GM18498 (cell line): ENCODE measurements at regions not wholly inside any gene's neighbourhood (a gene's known extent, or its start where the extent isn't known, plus 50 kb on each side); places are given as distances from the start of the nearest gene placed in this dataset.
"Not testable (repeated sequence)": the region's sequence is repeated elsewhere in the genome, so short reads cannot be mapped to it uniquely, and the experiment has no call there.

ENCODE experiments used
- ATAC-seq: cut with Tn5 transposase; IDR thresholded peaks from one replicate; pipeline ENCODE4 v1.9.1; 2021; ENCODE audit warnings: mild to moderate bottlenecking, moderate library complexity; ENCODE audit not compliant: unreplicated experiment

DNA sequence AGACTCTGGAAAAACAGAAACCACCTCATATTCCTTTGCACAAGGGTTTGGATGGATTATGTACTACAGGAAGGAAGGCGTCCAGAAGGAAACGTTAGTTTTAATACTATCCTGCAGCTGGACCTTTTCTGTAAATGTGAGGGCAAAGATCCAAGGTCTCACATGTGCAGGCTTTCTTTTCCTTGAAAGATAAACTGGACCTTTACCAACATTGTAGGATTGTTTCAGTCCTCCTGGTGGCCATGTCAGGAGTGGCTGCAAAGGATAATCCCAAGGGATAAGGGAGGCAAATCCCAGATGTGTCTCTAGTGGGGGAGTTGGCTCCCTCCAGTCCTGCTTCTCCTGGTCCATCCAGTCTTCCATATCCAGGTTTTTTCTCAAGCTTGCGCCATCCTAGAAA is 397.5 kb downstream of the HTR1A start:
- ATAC-seq: no peak

DNA sequence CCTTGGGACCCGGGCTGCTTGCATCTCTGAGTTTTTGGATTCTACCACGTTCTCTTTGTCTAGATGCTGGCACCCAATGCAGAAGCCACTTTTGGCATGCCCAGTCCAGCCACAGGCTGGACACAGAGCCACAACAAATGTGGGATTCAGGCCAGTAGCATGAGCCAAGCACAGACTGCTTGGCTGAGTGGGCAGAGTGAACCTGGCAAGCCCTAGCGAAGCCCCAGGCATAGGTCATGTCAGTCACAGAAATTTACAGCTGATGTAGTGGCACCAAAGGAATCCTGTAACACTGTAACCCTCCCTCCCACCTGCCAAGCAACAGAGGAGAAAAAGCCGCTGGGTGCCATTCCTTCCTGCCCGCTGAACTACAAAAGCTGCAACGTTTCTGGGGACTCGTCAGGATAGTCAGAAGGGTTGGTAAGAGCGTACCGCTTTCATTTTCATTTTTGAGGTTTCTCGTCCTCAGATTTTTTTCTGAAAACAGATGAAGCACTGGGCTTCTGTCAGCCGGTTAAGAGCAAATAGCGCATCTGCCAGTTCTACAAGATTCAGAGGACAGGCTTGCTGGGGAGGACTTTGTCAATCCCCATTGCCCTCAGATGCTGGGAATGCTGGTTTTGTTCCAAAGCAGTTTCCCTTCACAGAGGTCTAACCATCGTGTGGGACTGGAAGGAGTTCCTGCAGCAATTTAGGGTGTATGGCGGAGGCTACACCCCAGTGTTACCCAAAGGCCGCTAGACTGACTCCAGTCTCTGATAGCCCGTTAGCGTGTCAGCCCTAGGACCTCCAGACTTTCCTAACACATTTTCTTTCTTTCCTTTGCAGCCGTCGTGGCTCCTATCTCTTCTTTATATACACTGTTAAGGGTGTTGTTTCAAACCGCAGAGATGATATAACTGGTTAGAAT is 399.0 kb downstream of the HTR1A start:
- no peak for ATAC-seq

DNA sequence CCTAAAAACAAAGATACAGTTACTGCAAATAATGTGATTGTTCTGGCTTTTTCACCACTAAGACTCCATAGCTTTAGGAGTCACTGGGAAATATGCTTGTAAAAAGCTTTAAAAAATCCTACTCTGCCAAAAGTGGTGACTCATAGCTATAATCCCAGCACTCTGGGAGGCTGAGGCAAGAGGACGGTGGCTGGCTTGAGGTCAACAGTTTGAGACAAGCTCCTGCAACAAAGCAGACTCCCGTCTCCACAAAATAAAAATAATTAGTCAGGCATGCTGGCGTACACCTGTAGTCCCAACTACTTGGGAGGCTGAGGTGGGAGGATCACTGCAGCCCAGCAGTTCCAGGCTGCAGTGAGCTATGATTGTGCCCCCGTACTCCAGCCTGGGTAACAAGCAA is 406.4 kb downstream of the HTR1A start:
- ATAC-seq: no peak

DNA sequence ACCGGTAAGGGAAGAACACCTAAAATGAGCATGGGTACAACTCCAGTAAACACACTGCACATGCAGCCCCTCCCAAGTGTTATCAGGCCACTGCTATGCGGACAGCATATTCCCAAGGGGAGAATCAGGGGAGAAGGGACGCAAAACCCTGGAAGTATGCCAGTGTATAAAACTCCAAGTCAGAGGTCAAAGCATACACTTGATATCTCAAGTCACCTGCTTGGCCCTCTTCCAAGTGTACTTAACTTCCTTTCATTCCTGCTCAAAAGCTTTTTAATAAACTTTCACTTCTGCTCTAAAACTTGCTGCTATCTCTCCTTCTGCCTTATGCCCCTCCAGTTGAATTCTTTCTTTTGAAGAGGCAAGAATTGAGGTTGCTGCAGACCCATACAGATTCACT is 408.1 kb downstream of the HTR1A start:
- ATAC-seq: no peak

DNA sequence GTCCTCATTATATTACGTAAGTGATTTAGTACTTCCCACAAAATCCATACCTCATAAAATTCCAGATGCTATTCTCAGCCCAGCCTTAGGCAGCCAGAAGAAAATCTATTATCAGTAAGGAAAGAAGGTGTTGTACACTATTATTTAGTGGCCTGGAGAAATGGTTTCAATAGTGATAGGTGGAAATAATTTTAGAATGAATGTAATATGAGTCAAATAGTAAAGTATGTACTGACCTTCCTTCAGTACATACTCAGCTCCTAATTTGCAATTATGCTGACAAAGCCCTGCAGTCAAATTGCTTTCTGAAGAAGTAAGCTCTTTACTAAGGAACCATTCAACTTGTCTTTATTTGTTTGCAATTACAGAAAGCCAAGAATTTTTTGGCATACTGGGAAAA is 409.2 kb downstream of the HTR1A start:
- ATAC-seq: no peak

DNA sequence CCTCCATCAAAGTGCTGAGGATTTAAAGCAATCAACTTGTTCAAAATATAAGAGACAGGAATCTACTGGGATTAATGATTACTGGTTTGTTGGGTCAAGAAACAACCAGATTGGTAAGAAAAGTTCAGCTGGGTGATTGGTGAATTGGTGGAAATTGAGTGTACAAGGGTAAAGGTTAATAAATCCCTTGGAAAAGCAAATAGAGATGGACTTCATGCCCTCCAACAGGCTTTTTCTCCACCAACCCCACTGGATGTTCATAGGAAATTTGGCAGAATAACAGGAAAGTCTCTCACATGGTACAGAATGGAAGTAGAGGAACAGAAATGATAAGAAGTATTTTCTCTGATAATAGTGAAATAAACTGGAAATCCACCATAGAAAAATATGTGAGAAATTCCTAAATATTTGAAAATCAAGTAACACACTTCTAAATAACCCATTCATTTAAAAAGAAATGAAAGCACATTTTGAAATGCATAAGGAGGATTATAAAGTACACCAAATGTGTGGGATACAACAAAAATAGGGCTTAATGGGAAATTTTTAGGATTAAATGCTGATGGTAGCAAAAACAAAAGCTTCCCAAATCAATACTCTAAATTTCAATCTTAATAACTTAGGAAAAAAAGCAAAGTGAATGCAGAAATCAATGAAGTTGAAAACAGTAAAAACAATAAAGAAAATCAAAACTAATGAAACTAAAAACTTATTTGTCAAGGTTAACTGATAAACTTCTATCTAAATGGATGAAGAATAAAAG is 426.2 kb downstream of the HTR1A start:
- ATAC-seq: no peak

DNA sequence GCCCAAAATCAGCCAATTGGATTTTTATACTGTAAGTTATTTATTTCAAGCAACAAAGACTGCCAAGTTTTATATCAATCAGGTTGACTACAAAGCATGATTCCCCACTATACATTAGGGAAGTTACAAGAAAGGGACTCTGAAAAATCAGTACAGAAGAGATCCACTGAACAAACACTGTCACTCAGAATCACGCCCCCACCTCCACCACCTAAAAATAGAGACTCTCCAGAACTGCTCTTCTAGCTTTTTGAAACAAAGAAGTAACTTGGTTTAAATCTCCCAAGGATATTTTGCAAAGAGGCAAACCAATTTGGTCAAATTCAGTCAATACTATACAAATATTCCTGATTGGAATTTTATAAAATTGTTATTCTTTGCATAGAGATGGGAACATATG is 438.0 kb downstream of the HTR1A start:
- no peak for ATAC-seq

DNA sequence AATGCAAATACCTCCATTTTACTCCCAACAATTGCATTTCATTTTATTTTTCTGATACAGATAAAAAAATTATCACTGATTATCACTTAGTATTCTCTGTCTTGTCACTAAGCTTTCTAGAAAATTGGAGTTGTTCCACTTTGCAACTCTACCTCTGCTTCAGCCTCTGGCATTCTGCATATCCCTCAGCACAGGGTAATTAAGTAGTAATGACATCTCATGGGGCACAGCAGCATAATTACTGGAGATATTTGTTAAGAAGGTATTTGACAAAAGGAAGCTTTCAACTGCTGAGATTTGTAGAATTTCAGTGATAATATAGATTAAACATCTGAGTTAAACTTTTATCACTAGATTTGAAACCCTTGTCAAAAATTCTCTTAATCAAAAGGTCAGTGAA is 446.2 kb downstream of the HTR1A start:
- no peak for ATAC-seq

DNA sequence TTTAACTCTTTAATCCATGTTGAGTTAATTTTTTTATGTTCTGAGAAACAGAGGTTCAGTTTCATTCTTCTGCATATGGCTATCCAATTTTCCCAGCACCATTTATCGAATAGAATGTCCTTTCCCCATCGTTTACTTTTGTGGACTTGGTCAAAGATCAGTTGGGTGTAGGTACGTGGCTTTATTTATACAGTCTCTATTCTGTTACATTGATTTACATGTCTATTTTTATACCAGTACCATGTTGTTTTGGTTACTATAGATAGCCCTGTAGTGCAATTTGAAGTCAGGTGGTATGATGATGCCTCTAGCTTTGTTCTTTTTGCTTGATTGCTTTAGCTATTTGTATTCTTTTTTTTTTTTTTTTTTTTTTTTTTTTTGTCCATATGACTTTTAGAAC is 462.0 kb downstream of the HTR1A start:
- ATAC-seq: no peak

DNA sequence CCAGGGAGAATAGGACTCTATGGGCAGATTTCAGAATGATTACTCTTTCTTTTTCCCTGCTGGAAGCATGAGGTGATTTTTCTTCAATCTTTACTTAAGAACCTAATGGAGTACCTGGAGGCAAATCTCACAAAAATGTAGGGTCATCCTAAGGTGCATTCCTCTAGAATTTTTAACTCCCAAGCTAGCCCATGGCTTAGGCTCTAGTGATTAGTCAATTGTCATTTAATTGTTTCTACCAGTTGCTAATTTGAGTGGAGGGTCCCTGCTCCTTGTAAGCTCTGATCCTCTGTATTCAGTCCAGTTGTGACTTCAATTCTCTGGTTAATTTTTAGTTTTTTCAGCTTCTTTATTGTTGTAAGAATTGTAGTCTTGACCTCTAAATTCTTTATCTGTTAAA is 467.0 kb downstream of the HTR1A start:
- no peak for ATAC-seq

DNA sequence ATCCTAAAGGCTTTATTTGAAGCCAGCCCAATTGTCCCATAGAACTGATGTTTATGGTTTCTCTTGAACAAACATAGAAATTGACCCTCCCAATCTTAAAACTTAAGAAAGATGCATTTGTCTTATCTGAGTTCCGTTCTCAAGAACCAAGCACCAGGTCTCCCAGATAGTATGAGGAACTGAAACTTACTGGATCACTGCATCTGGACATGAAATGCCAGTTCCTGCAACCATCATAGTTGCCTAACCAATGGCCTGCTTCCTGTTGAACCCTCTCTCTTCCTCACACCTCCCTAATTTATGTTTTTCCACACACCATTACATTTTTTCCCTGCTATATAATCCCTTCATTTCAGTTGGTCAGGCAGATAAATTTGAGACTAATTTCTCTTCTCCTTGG is 478.9 kb downstream of the HTR1A start:
- no peak for ATAC-seq

DNA sequence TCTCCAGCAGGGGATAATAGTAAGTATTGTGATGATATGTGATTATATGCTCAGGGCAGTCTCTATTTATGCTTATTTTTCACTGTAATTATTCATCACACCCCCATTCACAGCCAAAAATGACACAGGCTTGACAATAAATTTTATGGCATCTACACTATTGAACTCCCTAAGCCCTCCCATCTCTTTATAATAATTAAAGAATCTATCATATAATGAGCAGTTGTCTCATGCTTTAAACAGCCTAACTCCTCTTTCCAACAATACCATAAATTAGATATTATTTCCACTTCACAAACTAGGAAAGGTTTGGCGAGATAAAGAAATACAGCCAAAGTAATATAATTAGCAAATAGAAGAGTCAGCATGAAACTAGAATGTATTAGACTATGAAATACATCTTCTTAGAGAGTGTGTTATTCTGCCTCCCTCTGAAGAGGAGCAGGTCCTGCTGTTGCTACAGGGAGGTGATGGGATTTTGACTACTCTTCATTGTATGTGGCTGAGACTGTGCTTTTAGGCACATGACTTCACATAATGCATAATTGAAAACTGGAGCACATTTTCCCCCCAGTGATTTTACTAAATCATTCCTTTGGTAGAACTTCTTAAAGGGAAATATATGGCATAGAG is 488.8 kb downstream of the HTR1A start:
- ATAC-seq: no peak

DNA sequence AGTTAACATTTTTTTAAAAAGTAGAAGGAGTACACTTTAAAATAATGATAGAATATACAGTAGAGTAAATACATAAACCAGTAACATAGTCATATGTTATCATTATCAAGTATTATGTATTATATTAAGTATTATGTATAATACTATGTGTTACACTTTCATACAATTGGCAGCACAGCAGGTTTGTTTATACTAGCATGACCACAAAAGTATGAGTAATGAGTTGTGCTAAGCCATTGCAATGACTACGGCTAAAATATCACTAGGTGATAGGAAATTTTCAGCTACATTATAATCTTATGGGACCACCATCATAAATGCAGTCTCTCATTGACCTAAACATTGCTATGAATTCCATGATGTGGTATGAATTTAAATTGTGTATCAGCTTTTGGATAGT is 506.0 kb downstream of the HTR1A start:
- no peak for ATAC-seq

DNA sequence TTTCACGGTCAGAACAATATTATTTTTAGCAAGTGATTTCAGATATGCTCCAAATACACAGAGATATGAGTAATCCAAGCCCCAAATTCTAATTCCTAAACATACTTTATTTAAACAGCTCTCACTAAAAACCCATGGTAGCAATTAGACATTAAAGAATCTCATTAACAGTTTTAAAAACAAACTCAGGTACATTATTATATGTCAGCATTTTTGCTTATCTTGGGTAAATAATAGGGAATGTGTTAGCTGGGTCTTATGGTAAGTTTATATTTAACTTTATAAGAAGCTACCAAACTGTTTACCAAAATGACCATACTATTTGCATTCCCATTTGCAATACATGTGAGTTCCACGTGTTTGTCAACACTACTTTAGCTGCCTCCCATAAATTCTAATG is 511.1 kb downstream of the HTR1A start:
- ATAC-seq: no peak

DNA sequence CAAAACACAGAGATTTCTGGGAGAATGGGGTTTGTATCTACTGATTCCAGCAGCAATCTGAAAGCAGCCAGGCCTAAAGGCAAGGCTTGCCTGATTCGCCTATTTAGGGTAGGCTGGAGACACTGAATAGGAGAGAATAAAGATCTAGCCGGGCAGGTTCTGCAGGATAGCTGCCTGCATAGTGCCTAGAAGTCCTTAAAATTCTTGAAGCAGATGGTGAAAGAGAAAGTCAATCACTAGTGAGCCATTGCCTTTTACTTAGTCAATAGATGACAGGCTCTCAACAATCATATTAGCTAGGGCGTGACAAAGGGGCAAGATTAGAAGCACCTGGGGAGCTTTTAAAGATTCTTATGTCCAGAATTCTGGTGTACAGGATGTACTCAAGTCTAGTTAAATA is 522.7 kb downstream of the HTR1A start:
- ATAC-seq: no peak

DNA sequence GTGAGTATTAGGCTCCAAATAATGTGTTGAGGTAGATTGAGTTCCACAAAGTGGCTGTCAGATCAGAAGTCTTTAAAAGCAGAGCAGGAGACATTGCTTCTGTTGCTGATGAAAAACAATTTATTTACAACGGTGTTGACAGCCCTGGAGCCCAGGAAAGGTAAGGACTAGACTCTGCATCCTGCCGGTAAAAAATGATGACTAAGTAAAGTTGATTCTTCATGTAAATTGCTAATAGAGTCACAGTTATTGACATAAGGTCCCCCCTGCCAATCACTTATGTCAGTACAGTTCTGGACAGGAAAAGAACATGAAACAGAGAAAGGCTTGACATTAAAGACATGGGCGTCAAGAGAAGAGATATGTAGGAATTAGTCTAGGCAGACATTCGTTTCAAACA is 552.5 kb downstream of the HTR1A start:
- no peak for ATAC-seq

DNA sequence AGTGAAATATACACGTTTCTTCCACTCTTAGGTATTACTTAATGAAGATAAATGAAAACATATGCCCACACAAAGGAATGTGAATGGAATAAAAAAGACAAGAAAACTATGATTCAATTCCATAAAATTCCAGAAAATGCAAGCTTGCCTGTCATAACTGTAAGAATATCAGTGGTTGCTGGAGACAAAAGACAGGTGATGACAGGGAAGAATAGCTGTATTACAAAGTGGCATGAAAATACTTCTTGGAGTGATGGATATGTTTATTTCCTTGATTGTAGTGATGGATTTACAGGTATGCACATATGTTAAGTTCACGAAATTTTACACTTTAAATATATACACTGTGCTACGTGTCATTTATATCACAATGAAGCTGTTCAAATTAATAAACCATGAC is 553.3 kb downstream of the HTR1A start:
- ATAC-seq: no peak

DNA sequence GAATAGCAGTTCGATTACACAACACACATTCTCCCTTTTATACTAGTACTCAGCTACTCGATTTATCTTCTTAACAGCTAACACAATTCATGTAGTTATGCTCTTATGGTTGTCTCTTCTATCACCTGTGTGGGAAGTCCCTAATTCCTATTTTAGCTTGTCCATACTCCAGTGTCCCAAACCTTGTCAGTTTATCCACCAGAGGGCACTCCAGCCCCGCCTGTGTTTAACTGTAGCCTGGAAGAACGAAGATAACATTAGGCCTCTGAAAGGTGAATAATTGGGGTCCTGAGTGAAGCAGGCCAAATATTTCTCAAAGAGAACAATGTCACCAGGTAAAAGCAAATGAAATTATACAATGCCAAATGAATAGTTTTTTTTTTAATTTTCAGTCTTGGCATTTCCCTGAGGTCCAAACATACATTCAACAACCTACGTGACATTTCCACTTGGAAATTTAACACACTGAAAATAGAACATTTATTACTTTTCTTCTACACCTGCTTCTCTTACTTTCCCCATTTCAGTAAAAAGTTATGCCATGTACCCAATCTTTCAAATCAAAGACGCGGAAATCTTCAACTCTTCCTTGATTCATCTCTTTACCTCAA is 560.7 kb downstream of the HTR1A start:
- ATAC-seq: peak; percentile 93

DNA sequence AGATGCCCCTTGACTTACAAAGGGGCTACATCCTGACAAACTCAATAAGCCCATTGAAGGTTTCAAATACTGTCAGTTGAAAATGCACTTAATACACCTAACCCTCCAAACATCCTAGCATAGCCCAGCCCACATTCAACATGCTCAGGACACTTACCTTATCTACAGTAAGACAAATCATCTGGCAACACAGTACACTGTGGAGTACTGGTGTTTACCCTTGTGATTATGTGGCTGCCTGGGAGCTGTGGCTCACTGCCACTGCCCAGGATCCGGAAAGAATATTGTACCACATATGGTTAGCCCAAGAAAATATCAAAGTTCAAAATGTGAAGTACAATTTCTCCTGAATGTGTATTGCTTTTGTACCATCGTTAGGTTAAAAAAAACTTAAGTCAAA is 562.2 kb downstream of the HTR1A start:
- no peak for ATAC-seq

DNA sequence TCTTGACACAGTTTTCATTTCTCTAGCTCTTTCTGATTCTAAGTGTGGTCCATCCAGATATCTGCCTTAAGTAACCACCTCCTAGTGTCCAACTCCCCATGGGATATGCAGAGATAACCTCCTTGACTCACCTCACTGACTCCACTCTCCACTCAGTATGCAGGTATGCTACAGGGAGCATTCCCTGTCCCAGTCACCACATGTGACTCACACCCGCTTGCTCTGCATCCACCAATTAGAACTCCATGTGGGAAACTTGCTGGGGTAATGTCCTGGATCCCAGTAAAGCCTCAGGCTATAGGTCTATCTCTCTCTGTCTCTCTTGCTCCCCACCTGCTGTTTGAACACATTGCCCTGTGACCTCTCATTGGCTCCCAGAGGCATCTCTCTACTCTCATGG is 563.9 kb downstream of the HTR1A start:
- no peak for ATAC-seq

DNA sequence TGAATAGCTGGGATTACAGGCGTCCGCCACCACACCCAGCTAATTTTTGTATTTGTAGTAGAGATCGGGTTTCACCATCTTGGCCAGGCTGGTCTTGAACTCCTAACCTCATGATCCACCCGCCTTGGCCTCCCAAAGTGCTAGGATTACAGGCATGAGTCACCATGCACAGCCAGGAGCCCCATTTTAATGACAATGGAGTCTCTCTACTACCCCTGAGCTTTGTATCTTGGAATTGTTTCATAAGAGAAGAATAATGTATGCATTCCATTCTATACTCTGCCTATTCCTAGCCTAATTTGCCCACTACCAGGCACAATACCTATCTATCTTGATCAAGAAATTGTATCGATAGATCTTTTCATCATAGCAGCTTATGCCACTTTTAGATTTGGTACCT is 574.1 kb downstream of the HTR1A start:
- not testable (repeated sequence) for ATAC-seq
